HG02884 (cell line): ENCODE measurements at regions not wholly inside any gene's neighbourhood (a gene's known extent, or its start where the extent isn't known, plus 50 kb on each side); places are given as distances from the start of the nearest gene placed in this dataset.
A peak's percentile ranks its signal among the peaks of the same experiment; 100 is the strongest.
"Not testable (repeated sequence)": the region's sequence is repeated elsewhere in the genome, so short reads cannot be mapped to it uniquely, and the experiment has no call there.

Experiments used
- ATAC-seq: cut with Tn5 transposase; IDR thresholded peaks from one replicate; pipeline ENCODE4 v1.9.1; 2021; ENCODE audit warnings: mild to moderate bottlenecking, moderate library complexity; ENCODE audit not compliant: unreplicated experiment

DNA sequence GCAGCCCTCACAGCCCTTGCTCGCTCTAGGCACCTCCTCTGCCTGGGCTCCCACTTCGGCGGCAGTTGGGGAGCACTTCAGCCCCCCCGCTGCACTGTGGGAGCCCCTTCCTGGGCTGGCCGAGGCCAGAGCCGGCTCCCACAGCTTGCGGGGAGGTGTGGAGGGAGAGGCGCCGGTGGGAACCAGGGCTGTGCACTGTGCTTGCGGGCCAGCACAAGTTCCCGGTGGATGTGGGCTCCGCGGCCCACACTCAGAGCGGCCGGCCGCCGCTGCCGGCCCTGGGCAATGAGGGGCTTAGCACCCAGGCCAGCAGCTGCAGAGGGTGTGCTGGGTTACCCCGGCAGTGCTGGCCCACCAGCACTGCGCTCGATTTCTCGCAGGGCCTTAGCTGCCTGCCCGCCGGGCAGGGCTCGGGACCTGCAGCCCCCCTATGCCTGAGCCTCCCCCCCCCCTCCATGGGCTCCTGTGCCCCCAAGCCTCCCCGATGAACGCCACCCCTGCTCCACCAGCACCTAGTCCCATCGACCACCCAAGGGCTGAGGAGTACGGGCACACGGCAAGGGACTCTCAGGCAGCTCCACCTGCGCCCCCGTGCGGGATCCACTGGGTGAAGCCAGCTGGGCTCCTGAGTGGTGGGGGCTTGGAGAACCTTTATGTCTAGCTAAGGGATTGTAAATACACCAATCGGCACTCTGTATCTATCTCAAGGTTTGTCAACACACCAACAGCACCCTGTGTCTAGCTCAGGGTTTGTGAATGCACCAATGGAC is 224.8 kb downstream of the ZNF608 start:
- ATAC-seq, result no peak

DNA sequence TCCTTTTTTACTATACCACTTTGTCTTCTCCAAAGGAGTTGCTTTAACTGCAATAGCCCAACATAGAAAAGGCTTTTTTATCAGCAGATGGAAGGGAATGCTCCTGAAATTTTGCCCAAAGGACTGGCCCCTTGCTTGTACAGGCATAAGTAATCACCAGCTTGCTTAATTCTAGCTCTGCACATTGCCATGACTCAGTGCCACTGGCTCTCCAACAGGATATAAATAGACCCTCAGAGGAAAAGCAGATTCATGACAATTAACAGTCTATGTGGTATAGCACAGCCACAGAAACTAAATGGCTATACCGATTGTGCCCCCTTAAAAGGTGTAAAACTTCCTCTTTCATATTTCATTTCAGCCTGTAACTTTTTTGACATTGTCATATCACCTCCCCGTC is 227.0 kb downstream of the ZNF608 start:
- peak; percentile 70 for ATAC-seq

DNA sequence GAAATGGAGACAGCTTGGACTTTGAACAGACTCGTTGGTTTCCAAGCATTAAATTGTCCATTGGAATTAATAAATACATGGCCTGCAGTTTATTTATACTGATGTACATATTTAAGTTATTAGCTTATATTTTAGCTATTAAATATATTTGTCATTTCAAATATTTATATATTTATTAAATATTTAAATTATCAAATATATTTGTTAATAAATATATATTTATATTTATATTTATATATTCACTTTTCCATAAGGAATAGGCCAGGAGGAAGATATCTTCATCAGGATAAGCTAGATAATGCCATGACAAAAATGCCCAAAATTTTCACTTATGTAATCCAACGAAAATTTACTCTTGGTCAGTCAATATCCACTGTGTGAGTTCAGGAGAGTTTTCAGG is 229.9 kb downstream of the ZNF608 start:
- no peak for ATAC-seq

DNA sequence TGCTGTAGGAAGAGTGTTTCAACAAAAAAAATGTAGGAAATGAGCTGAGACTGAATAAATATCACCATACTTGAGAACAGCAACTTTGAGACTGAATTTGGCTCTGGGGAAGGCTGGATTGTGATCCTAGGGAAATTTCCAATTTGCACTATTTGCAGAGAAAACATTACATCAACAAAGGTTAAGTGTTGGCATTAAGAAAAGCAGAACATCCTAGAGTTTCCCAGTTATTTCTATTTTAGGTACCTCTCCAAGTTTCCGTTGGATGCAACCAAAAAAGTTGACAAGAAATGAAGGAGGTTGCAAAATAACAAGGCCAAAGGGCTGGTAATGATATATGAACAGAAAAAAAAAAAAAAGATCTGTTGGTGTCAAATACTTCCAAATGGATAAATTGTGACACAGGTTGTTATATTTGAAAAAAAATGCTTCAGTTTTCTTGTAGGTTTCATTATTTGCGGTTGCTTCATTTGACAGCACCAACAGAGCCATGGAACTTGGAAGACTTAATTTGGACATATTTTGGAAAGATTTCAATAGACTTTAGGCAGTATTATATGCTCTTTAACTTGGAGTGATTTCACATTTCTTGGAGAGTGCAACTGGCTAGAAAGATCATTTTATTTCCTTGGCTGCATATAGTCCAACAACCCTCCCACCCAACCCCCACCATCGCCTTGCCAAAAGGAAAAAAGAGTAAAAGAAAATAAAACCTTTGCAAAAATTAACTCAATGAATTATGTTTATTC is 230.8 kb downstream of the ZNF608 start:
- no peak for ATAC-seq

DNA sequence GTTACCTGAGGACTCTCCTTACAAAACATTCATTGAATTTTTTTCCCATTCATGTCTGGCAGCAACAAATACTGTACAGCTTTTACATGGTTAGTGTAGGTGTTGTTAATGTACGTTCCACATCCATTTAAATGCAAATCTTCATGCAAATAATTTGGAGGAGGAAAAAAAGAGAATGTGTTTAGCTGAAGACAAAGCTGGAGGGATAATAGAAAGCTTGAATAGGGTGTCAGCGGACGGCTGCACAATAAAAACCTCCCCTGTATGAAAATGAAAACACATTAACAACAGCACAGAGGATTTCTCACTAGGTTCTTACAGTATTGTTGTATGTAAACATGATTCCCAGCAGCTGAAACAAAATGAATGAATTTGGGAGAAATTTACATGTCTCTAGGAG is 231.5 kb downstream of the ZNF608 start:
- no peak for ATAC-seq

DNA sequence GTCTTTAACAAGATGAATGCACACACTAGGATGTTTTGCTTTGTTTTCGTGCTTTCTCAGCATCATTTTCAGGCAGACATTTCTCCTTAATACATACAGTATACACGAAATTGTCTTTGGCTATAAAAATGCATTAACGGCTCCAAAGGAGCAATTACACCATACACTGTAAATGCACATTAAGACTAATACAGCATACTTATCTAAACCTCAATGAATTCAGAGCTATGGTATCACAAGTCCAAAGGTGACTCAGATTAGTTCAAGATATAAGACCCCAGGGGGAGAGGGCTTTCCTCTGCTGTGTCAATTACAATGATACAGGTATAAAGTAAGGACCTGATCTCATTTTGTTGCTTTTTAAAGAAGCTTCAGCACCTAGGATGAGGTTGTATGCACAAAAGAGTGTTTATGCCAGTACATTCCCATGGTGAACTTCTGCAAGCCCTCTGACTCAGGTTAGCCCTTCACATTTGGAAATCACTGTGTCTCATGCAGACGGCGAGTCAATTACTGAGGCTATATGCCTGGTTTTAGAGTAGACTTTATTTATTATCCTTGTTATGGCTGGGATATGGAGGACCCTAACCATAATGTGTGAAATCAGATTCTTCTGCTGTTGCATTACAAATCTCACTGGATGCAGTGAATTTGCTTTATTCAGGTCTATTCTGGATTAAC is 233.3 kb downstream of the ZNF608 start:
- no peak for ATAC-seq

DNA sequence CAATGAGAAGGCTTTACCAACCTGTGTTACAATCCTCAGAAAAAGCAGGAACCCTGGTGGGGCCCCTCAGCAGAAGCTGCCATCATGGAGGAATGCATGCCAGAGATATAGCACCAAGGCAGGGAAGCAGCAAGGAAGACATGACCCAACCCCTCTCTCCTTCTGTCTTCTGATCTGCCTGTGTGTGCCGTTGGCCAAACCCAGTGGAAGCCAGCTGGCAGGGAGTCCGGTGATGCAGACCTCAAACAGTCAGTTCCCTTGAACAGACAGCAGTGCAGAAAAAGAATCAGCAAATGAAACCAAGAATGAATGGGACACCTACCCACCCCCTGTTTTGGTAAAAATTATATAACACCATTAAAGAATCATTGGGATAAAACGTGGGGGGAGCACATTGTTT is 234.2 kb downstream of the ZNF608 start:
- ATAC-seq, result no peak

DNA sequence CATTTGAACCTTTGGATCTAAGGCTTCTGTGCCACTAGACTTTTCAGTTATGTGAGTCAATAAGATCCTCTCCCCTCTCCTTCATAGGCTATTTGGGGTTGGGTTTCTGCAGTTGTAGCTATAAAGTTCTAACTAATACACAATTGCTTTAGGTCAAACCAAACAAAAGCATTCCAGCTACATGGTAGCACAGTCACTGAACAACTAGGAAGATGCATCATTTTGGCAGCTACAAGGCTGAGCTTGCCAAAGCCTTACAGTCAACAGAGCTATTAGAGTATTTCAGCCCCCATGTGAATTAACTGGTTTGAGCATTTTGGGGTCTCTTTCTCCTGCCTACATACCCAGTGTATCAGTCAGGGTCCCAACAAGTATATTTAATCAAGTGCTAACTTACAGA is 234.6 kb downstream of the ZNF608 start:
- no peak for ATAC-seq

DNA sequence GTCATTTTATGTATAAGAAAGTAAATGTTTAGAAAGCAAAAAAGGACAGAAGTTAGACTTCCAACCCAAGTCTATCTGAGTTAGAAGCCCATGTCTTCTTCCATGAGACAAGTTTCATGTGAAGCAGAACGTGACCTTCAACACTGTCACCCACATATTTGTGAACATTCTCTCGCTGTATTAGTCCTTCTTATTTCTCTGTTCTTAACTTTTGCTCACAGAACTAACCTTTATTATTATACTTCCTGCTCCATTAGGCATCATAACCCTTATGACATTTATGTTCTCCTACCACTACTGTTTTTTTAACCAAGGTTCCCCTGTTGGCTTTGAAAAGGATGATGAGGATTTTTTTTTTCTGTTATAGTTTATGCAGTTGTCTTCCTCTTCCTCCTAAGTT is 238.8 kb downstream of the ZNF608 start:
- no peak for ATAC-seq

DNA sequence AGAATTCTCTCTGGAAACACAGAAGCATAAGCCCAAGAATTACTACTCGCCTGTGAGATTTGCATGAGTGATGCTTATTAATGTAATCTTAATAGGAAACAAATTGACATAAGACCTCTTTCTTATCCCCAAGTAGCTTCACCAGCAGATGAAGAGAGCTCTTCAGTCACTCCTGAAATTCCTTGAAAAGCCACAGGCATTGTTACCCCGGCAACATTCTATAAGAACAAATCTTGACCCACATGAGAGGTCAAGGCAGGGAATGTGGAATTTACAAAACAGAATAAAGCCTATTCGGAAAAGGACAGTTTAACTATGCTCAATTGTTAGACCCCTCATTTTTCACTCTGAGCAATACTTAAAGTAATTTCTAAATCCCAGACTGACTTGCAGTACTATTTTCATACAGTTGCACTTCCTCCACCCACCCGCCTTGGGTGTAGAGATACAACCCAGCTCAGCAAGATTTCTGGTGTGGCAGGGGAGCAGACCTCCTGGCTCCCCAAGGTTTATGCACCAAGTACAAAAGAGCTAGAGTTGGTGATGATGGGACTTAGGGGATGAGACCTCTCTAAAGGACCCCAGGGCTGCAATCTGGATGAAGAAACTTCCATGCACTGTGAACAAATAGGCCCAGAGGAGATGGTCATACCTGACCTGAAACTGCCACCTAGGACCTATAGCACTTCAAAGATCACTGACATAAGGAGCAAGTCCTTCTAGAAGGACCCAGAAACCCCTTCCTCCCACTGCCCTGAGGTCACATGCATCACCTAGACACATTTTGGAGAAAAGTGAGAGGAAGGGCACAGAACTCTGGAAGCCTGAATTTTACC is 242.1 kb downstream of the ZNF608 start:
- ATAC-seq, result peak; percentile 97

DNA sequence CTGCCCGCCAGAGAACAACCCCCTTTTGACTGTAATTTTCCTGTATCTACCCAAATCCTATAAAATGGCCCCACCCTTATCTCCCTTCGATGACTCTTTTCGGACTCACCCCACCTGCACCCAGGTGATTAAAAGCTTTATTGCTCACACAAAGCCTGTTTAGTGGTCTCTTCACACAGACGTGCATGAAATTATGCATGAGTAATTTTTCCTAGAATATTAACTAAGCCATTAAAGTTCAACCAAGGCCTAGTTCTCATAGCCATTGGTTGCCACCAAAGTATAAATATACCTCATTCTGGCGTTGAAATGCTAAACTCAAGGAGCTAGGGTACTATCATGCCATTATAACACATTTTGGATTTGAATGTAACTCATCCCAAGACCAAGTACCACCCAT is 243.9 kb downstream of the ZNF608 start:
- no peak for ATAC-seq

DNA sequence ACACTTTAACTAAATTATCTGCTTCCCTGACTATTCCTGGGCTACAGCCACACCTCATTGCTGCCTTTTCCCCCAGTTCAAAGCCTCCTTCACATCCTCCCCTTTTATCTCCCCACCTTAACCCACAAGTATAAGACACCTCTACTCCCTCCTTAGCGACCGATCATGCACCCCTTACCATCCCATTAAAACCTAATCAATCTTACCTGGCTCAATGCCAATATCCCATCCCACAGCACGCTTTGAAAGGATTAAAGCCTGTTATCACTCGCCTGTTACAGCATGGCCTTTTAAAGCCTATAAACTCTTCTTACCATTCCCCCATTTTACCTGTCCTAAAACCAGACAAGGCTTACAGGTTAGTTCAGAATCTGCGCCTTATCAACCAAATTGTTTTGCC is 246.6 kb downstream of the ZNF608 start:
- not testable (repeated sequence) for ATAC-seq

DNA sequence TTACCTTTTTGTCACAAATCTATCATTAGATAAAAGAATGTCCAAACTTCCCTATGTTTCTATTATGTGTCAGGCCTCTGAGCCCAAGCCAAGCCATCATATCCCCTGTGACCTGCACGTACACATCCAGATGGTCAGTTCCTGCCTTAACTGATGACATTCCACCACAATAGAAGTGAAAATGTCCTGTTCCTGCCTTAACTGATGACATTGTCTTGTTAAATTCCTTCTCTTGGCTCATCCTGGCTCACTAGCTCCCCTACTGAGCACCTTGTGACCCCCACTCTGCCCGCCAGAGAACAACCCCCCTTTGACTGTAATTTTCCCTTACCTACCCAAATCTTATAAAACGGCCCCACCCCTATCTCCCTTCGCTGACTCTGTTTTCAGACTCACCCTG is 249.5 kb downstream of the ZNF608 start:
- ATAC-seq, result not testable (repeated sequence)

DNA sequence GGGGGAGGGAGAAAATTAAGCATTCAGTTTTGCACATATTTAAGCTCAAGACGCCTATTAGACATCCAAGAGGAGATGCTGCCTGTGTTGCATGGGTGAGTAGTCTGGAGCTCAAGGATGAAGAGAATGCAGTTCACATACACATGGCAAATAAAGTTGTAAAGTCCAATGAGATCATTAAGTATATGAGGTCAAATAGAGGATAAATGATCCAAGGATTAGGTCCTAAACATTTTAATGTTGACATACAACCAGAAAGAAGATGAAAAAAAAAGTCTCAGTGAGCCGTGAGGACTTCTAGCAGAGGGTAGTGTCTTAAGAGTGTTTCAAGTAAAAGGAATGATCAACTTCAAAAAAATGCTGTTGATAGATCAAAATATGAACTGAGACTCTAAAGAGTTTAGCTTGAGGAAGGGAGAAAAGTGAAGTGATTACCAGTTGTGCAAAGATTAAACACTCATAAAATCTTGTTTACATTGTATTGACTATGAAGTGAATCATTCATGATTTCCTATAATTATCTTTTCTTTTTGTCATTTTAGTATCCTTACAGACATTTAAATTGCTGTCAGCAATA is 251.8 kb downstream of the ZNF608 start:
- ATAC-seq, result no peak

DNA sequence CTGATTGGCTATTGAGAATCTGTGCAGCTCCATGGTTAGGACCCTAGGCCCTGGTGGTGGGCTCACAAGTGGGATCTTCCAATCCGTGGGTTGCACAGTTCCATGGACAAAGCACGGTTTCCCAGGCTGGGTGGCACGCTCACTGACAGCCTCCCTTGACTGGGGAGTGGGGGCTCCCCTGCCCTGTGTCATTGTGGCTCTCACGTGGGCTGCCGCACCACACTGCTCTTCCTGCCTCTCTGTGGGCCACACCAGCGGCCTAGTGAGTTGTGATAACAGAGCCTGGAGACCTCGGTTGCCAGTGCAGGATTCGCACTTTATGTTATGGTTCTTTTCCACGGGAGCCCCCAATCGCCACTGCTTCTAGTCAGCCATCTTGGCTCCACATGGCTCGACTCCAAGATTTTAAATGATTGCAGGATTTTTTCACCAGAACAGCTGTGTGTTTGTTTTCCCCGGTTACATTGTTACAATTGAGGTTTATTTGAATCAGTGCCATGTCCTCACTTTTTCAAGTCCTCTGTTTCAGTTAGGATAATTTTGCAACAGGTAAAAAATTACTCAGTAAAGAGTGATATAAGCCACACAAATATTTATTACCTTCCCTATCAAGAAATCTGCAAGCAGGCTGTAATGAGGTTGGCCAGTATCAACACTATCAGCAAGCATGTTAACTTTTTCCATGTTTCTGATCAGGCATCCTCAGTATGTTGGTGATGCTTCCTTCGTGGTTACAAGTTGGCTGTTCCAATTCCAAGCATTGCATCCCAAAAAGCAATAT is 253.8 kb downstream of the ZNF608 start:
- ATAC-seq, result no peak

DNA sequence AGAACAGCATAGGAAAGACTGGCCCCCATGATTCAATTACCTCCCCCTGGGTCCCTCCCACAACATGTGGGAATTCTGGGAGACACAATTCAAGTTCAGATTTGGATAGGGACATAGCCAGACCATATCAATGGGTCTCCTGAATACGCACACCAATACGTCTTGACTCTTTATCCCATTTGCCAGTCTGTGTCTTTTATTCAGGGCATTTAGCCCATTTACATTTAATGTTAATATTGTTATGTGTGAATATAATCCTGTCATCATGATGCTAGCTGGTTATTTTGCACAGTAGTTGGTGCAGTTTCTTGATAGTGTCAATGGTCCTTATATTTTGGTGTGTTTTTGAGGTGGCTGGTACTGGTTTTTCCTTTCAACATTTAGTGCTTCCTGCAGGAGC is 256.1 kb downstream of the ZNF608 start:
- not testable (repeated sequence) for ATAC-seq

DNA sequence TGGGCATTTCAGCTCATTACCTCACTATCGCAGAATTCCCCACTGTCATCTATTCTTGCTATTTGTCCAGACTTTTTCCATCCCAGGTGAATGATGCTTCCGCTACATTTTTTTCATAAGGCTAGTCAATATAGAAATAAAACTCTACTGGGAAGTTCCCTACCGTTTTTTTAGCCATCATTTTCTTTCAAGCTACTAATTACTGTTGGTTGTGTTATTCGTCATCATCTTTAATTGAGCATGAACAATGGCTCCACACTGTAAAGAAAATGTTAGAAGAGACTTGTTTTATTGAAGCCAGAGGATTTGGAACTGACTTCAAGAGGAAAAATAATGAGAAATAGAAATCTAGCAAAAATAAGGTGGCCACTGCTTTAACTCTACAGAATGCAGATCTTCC is 265.0 kb downstream of the ZNF608 start:
- ATAC-seq, result no peak

DNA sequence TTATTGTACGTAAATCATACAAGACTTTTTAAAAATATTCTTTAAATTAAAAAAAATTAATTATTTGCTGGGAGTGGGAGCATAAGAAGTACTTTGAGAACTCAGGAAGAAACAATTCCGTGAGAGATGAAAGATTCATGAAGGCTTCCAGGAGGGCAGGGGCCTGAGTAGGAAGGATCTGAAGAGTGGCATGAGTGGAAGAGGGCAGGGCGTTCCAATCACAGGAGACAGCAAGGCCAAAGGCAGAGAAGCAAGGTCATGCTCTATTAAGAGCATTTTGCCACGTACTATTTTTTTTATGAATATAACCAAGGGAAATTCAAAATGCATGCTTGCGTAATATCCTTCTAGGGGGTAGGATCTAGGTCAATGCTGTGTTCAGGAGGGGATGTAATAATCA is 265.5 kb downstream of the ZNF608 start:
- no peak for ATAC-seq

DNA sequence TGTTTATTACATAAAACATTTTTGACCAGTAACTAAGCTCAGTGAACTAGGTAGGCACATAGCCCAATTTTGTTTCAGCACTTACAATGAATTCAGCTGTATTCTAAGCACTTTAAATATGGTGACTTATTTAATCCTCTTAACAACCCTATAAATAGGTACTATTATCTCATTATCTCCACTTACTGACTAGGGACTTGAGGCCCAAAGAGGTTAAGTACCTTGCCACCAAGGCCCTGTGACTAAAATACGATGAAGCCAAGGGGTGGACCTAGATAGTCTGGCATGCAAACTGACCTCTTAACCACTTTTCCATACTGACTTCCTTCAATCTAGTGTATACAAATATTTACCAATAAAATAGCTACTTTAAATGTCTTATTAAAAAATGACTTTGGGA is 266.4 kb downstream of the ZNF608 start:
- ATAC-seq, result no peak

DNA sequence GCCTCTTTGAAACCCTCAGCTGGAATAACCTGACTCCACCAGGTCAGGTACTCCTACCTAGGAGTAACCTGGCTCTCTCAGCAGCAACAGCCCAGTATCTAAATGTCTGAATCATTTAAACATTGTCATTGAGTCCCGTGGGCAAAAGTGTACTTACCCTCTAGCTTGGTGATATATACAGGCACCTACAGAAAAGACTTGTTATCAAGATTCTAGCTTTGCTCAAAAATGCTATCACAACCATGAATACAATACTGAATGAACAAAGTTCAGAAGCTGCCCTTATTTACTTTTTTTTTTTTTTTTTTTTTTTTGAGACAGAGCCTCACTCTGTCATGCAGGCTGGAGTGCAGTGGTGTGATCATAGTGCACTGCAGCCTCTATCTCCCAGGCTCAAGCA is 268.2 kb downstream of the ZNF608 start:
- ATAC-seq, result no peak
